Transverse colon (tissue), 4 donors: ENCODE measurements at regions not wholly inside any gene's neighbourhood (a gene's known extent, or its start where the extent isn't known, plus 50 kb on each side); places are given as distances from the start of the nearest gene placed in this dataset.
"Not testable (repeated sequence)": the region's sequence is repeated elsewhere in the genome, so short reads cannot be mapped to it uniquely, and the experiment has no call there.

Experiments
- DNase-seq: peaks from one replicate; pipeline ENCODE4 v3.0.0-alpha.2; 2019
- H3K27ac ChIP-seq, 4 donors: fragments of 200-600 bp; sonication (generic); 2 replicates each; pipeline ENCODE4 v1.5.1; 2016 to 2018; ENCODE audit warnings: inconsistent platforms in 4 of 4
- H3K27me3 ChIP-seq: fragments of 200-600 bp; sonication (generic); 2 replicates; pipeline ENCODE4 v1.5.1; 2017; ENCODE audit warnings: inconsistent platforms
- H3K36me3 ChIP-seq, 4 donors: fragments of 200-600 bp; sonication (generic); 2 replicates each; pipeline ENCODE4 v1.5.1; 2017 to 2019; ENCODE audit warnings: inconsistent platforms in 4 of 4
- H3K4me1 ChIP-seq, 4 donors: fragments of 200-600 bp; sonication (generic); 2 replicates each; pipeline ENCODE4 v1.5.1; 2017 to 2020; ENCODE audit warnings: inconsistent platforms in 4 of 4
- H3K4me3 ChIP-seq, 4 donors: fragments of 200-600 bp; sonication (generic); 1 replicate in 1 of 4; 2 replicates in 3 of 4; pipeline versions ENCODE4 v1.5.1 to v1.6.1; 2017 to 2019; ENCODE audit warnings: inconsistent platforms in 4 of 4
- H3K9me3 ChIP-seq, 2 donors: fragments of 200-600 bp; sonication (generic); 2 replicates each; pipeline ENCODE4 v1.5.1; 2017 to 2019; ENCODE audit warnings: inconsistent platforms in 2 of 2
- CTCF ChIP-seq, 5 experiments: fragments of 200-600 bp in 3 of 5; fragments of 450-650 bp in 2 of 5; sonication (generic) in 3 of 5; IDR thresholded peaks; 1 replicate in 2 of 5; 2 replicates in 3 of 5; pipeline ENCODE4 v1.5.1; 2016 to 2017; ENCODE audit warnings: antibody characterized with exemption in 5 of 5, inconsistent platforms in 3 of 5, mild to moderate bottlenecking in 2 of 5, moderate library complexity in 1 of 5
- EP300 ChIP-seq: sonication (generic); formaldehyde crosslinking; IDR thresholded peaks from one replicate; pipeline ENCODE4 v1.6.1; 2017; ENCODE audit warnings: antibody characterized with exemption, low read depth
- POLR2A ChIP-seq: fragments of 450-650 bp; IDR thresholded peaks from one replicate; pipeline ENCODE4 v1.6.1; 2016; ENCODE audit warnings: antibody characterized with exemption, mild to moderate bottlenecking, moderate library complexity
- POLR2AphosphoS5 ChIP-seq, 3 donors: sonication (generic); formaldehyde crosslinking; IDR thresholded peaks; one replicate each; pipeline ENCODE4 v1.6.1; 2016; ENCODE audit warnings: antibody characterized with exemption in 3 of 3
- WGBS, 2 donors: methylation state at CpG; one replicate each; pipeline ENCODE4 v1.1.5; 2018; ENCODE audit warnings: low coverage in 1 of 2; 5-methylcytosine and 5-hydroxymethylcytosine counted together
- in situ Hi-C, 4 donors: fragments of 200-750 bp; cut with MboI; loops; one replicate each; pipeline versions ENCODE4 v1.15.0 to v1.15.1; 2017; ENCODE audit warnings: low sequenced_read_pairs in 3 of 4, low pct_ligation_motif_present in 1 of 4, low pct_unique_long_range_greater_than_20kb in 1 of 4
- intact Hi-C: fragments of 100-400 bp; cut with DNase I; formaldehyde crosslinking; loops from one replicate; pipeline ENCODE4 v1.15.1; 2023; ENCODE audit warnings: low total_unique reads

- no peak overlapping the region for H3K27ac ChIP-seq
- H3K36me3 ChIP-seq = no peaks in the 10 kb centered on the region
- in situ Hi-C loops (no loop called here), intact Hi-C loops (no loop called here)
- no peaks in the 10 kb centered on the region for H3K27me3 ChIP-seq
- no peak overlapping the region for H3K4me3 ChIP-seq
- DNase-seq = peak; percentile 27
- TF ChIP-seq EP300 (no peak), POLR2A (no peak), CTCF (IDR thresholded peaks at IDR 0.05) (no peak), POLR2AphosphoS5 (IDR thresholded peaks at IDR 0.05) (no peak)
- WGBS, 2 donors = 61% methylated on average over 6 of the region's 6 CpGs; no CpG with 5 or more reads in 1 of the 2 donors
- no peaks in the 10 kb centered on the region for H3K4me1 ChIP-seq
- H3K9me3 ChIP-seq = no peaks in the 10 kb centered on the region
These were observed 1430.0 kb upstream of the PRMT6 start for GRCh38 chr1:105626276-105626987.

DNA sequence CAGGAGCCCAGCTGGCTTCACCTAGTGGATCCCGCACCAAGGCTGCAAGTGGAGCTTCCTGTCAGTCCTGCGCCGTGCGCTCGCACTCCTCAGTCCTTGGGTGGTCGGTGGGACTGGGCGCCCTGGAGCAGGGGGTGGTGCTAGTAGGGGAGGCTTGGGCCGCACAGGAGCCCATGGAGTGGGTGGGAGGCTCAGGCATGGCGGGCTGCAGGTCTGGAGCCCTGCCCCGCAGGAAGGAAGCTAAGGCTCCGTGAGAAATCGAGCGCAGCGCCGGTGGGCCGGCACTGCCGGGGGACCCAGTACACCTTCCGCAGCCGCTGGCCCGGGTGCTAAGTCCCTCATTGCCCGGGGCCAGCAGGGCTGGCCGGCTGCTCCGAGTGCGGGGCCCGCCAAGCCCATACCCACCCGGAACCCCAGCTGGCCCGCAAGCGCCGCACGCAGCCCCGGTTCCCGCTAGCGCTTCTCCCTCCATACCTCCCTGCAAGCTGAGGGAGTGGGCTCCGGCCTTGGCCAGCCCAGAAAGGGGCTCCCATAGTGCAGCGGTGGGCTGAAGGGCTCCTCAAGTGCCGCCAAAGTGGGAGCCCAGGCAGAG is 1425.2 kb upstream of the PRMT6 start:
- in situ Hi-C loops = not testable (repeated sequence)
- WGBS, 2 donors = 90% methylated on average over 30 of the region's 36 CpGs; no CpG with 5 or more reads in 1 of the 2 donors

GRCh38 chr1:105632342-105633196 is 1423.9 kb upstream of the PRMT6 start:
- peak; percentile 17 for DNase-seq
- WGBS, 2 donors = 28 to 46% methylated on average over 6 to 14 of the region's 14 CpGs
- Histone ChIP-seq H3K27ac (peak overlapping the region in 3 of 4 donors; percentile 35 to 71 (median 61)), H3K27me3 (no peaks in the 10 kb centered on the region), H3K36me3 (no peaks in the 10 kb centered on the region), H3K4me3 (peak overlapping the region in 2 of 4 donors; percentile 3 to 26), H3K9me3 (no peaks in the 10 kb centered on the region), H3K4me1 (peaks cover 0 to 16% (median 1%) of the 10 kb centered on the region in 4 donors)
- intact Hi-C loops (no loop called here), in situ Hi-C loops (no loop called here)
- TF ChIP-seq POLR2AphosphoS5 (IDR thresholded peaks at IDR 0.05) (no peak), POLR2A (no peak), EP300 (no peak), CTCF (IDR thresholded peaks at IDR 0.05) (no peak)

More for the DNA sequence above, 1425.2 kb upstream of the PRMT6 start:
- H3K4me3 ChIP-seq, intact Hi-C loops, DNase-seq, H3K27ac ChIP-seq, H3K9me3 ChIP-seq, H3K27me3 ChIP-seq, H3K36me3 ChIP-seq: not testable (repeated sequence)
- peaks cover 0 to 11% (median 1%) of the 10 kb centered on the region in 4 donors for H3K4me1 ChIP-seq

DNA sequence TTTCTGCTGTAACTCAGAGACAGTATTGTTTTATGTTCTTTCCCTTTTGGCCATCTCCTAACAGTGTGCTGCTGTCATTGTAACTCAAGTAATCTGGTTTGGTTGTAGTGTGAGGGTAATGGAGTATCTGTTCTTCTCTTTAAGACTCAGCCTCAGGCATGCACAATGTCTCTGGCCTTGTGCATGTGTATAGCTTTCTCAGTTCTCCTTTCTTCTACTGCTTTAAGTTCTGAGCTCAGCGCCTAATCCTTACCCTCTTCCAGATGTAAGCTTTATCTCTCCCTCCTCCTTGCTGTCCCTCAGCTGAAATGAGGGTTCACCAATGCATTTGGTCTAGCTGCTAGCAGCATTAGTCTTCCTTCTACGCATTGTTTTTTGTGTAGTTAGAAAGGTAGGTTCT is 1420.4 kb upstream of the PRMT6 start:
- peaks cover 0 to 16% (median 1%) of the 10 kb centered on the region in 4 donors for H3K4me1 ChIP-seq
- H3K36me3 ChIP-seq = no peaks in the 10 kb centered on the region
- in situ Hi-C loops (no loop called here), intact Hi-C loops (no loop called here)
- TF ChIP-seq POLR2AphosphoS5 (IDR thresholded peaks at IDR 0.05) (no peak), POLR2A (no peak), EP300 (no peak), CTCF (IDR thresholded peaks at IDR 0.05) (no peak)
- no peaks in the 10 kb centered on the region for H3K9me3 ChIP-seq
- no peaks in the 10 kb centered on the region for H3K27me3 ChIP-seq
- WGBS, 2 donors = 62 to 78% methylated on average over 1 to 2 of the region's 2 CpGs
- H3K4me3 ChIP-seq = no peak overlapping the region
- DNase-seq = no peak
- no peak overlapping the region for H3K27ac ChIP-seq
